Vagina (tissue), 2 donors: ENCODE measurements at regions not wholly inside any gene's neighbourhood (a gene's known extent, or its start where the extent isn't known, plus 50 kb on each side); places are given as distances from the start of the nearest gene placed in this dataset.

Experiments used
- CTCF ChIP-seq, 3 experiments: fragments of 450-650 bp in 2 of 3; fragments of 200-600 bp in 1 of 3; sonication (generic) in 1 of 3; IDR thresholded peaks; one replicate each; pipeline ENCODE4 v1.5.1; 2017 to 2019; ENCODE audit warnings: antibody characterized with exemption in 3 of 3, mild to moderate bottlenecking in 2 of 3, moderate library complexity in 2 of 3
- POLR2A ChIP-seq, 2 donors: fragments of 450-650 bp; IDR thresholded peaks; one replicate each; pipeline ENCODE4 v1.6.1; 2017; ENCODE audit warnings: antibody characterized with exemption in 2 of 2, mild to moderate bottlenecking in 2 of 2, moderate library complexity in 2 of 2
- POLR2AphosphoS5 ChIP-seq, 2 donors: sonication (generic); formaldehyde crosslinking; IDR thresholded peaks; one replicate each; pipeline ENCODE4 v1.9.0; 2017; ENCODE audit warnings: antibody characterized with exemption in 2 of 2, mild to moderate bottlenecking in 2 of 2, low read depth in 1 of 2; ENCODE audit not compliant: insufficient read depth in 1 of 2

GRCh38 chr14:98189062-98189461 lies 1082.9 kb downstream of the BCL11B start:
- TF ChIP-seq CTCF (IDR thresholded peaks at IDR 0.05) (no peak), POLR2A (IDR thresholded peaks at IDR 0.05) (no peak), POLR2AphosphoS5 (IDR thresholded peaks at IDR 0.05; ENCODE audit: insufficient read depth in 1 of 2, low read depth in 1 of 2) (no peak)
